ENCODE measurements at regions not wholly inside any gene's neighbourhood (a gene's known extent, or its start where the extent isn't known, plus 50 kb on each side); places are given as distances from the start of the nearest gene placed in this dataset.

GRCh38 chr5:180423133-180423532 lies 70.0 kb upstream of the GFPT2 start:
- POLR2A ChIA-PET (ENCODE audit: unreplicated experiment) = interaction anchor here (0.7 kb wide), 1 partner anchor 288 kb away, joined by 7 read pairs; no protein-coding TSS in a partner anchor

GRCh38 chr5:180423598-180423997 lies 70.5 kb upstream of the GFPT2 start:
- H3K9me2 ChIP-seq (ENCODE audit: insufficient read depth) = no peaks in the 10 kb centered on the region
- CTCF ChIA-PET = interaction anchor here (0.5 kb wide), 1 partner anchor 20 kb away, joined by 8 read pairs; no protein-coding TSS in a partner anchor
- no peaks in the 10 kb centered on the region for H3K4me1 ChIP-seq (replicated peaks; ENCODE audit: insufficient read depth)
- H3K4me3 ChIP-seq = no peak overlapping the region
- H3K36me3 ChIP-seq (ENCODE audit: low read depth) = no peaks in the 10 kb centered on the region
- no peak overlapping the region for H3K4me2 ChIP-seq
- no peaks in the 10 kb centered on the region for H3F3A ChIP-seq (ENCODE audit: insufficient read depth, low read depth)
- no peak for TF ChIP-seq EZH2 (IDR thresholded peaks at IDR 0.05; ENCODE audit: low read depth)
- no peak for TF ChIP-seq CTCF (conservative IDR thresholded peaks at IDR 0.05)
- no peaks in the 10 kb centered on the region for H3K79me2 ChIP-seq (ENCODE audit: low read depth)
- no peak overlapping the region for H2AFZ ChIP-seq
- no TSS peak for BruUV-seq (replicated peaks)
- POLR2A ChIA-PET (ENCODE audit: unreplicated experiment) = interaction anchor here (0.7 kb wide), 1 partner anchor 288 kb away, joined by 7 read pairs; no protein-coding TSS in a partner anchor
- H3K27ac ChIP-seq = no peak overlapping the region
- no peaks in the 10 kb centered on the region for H4K20me1 ChIP-seq (ENCODE audit: insufficient read depth)
- DNase-seq = no peak
- H3K9me3 ChIP-seq (ENCODE audit: insufficient read depth, low read depth) = no peaks in the 10 kb centered on the region
- intact Hi-C loops (cut with micrococcal nuclease; ENCODE audit: unreplicated experiment) = no loop called here
- H3K27me3 ChIP-seq (ENCODE audit: insufficient read depth, low read depth) = no peaks in the 10 kb centered on the region

More at GRCh38 chr5:180423133-180423532, 70.0 kb upstream of the GFPT2 start:
- Histone ChIP-seq H3K4me1 (replicated peaks; ENCODE audit: insufficient read depth) (no peaks in the 10 kb centered on the region), H3K36me3 (ENCODE audit: low read depth) (no peaks in the 10 kb centered on the region), H3K9me2 (ENCODE audit: insufficient read depth) (no peaks in the 10 kb centered on the region), H3K9me3 (ENCODE audit: insufficient read depth, low read depth) (no peaks in the 10 kb centered on the region), H3K27ac (no peak overlapping the region), H3K4me3 (no peak overlapping the region), H4K20me1 (ENCODE audit: insufficient read depth) (no peaks in the 10 kb centered on the region), H2AFZ (no peak overlapping the region), H3K79me2 (ENCODE audit: low read depth) (no peaks in the 10 kb centered on the region), H3F3A (ENCODE audit: insufficient read depth, low read depth) (no peaks in the 10 kb centered on the region), H3K27me3 (ENCODE audit: insufficient read depth, low read depth) (no peaks in the 10 kb centered on the region), H3K4me2 (no peak overlapping the region)
- CTCF ChIA-PET = no interaction called here
- no peak for DNase-seq
- BruUV-seq (replicated peaks) = no TSS peak
- no peak for TF ChIP-seq CTCF (conservative IDR thresholded peaks at IDR 0.05)
- TF ChIP-seq EZH2 (IDR thresholded peaks at IDR 0.05; ENCODE audit: low read depth) = no peak
- intact Hi-C loops (cut with micrococcal nuclease; ENCODE audit: unreplicated experiment) = no loop called here

DNA sequence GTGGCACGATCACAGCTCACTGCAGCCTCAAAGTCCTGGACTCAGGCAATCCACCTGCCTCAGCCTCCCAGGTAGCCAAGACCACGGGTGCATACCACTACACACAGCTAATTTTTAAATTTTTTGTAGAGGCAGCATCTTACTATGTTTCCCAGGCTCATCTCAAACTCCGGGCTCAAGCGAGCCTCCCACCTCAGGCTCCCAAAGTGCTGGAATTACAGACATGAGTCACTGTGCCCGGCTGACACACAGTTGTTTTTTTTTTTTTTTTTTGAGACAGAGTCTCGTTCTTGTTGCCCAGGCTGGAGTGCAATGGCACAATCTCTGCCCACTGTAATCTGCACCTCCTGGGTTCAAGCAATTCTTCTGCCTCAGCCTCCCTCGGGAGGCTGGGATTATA lies 70.1 kb upstream of the CNOT6 start:
- Histone ChIP-seq H3K79me2 (ENCODE audit: low read depth) (no peaks in the 10 kb centered on the region), H3K4me3 (no peak overlapping the region), H3K9me3 (ENCODE audit: insufficient read depth, low read depth) (no peaks in the 10 kb centered on the region), H3K27me3 (ENCODE audit: insufficient read depth, low read depth) (no peaks in the 10 kb centered on the region), H3K4me1 (replicated peaks; ENCODE audit: insufficient read depth) (no peaks in the 10 kb centered on the region), H3K4me2 (no peak overlapping the region), H3K9me2 (ENCODE audit: insufficient read depth) (no peaks in the 10 kb centered on the region), H4K20me1 (ENCODE audit: insufficient read depth) (no peaks in the 10 kb centered on the region), H2AFZ (no peak overlapping the region), H3K27ac (no peak overlapping the region), H3K36me3 (ENCODE audit: low read depth) (no peaks in the 10 kb centered on the region), H3F3A (ENCODE audit: insufficient read depth, low read depth) (no peaks in the 10 kb centered on the region)
- intact Hi-C loops (cut with micrococcal nuclease; ENCODE audit: unreplicated experiment) = no loop called here
- ChIA-PET CTCF (interaction anchor here (0.5 kb wide), 1 partner anchor 20 kb away, joined by 8 read pairs; no protein-coding TSS in a partner anchor), POLR2A (ENCODE audit: unreplicated experiment) (no interaction called here)
- no peak for DNase-seq
- TF ChIP-seq EZH2 (IDR thresholded peaks at IDR 0.05; ENCODE audit: low read depth) = no peak
- no peak for TF ChIP-seq CTCF (conservative IDR thresholded peaks at IDR 0.05)
- no TSS peak for BruUV-seq (replicated peaks)
